ENCODE measurements at regions not wholly inside any gene's neighbourhood (a gene's known extent, or its start where the extent isn't known, plus 50 kb on each side); places are given as distances from the start of the nearest gene placed in this dataset.

DNA sequence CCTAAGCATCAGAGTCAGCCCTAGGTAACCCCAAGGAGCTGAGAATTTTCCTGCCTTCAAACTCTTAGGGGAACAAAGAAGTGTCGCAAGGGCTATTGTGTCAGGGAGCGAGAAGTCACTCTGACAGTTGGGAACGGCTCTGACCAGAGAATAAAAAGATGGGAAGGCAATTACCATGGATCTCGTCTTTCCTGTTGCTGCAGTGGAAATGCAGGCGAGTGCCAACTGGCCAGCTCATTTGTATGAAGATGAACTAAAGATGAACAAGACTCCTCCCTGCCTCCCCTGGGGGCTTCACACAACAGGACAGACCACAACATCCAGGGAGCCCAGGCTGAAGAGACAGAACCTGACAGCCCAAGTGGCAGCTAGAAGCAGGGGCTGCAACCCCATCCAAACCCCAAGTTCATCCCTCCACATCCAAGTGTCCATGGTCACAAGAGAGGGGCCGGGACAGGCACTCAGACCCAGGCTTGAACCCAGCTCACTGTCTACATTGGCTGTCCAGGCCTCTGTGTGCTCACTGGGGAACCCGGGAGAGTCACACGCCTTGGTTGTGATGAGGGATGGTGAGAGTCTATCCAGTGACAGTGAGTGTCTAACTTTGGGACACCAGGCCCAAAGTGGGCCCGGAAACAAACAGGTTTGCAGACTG, 322.4 kb downstream of the BCL11B start:
- no peak for DNase-seq (ENCODE audit: low spot score)
- ATAC-seq: no peak
- intact Hi-C loops (cut with DNase I): no loop called here

- intact Hi-C loops (cut with DNase I): no loop called here
- no peak for ATAC-seq
- no peak for DNase-seq (ENCODE audit: low spot score)
These were observed 321.6 kb downstream of the BCL11B start for GRCh38 chr14:98950353-98950895.

DNA sequence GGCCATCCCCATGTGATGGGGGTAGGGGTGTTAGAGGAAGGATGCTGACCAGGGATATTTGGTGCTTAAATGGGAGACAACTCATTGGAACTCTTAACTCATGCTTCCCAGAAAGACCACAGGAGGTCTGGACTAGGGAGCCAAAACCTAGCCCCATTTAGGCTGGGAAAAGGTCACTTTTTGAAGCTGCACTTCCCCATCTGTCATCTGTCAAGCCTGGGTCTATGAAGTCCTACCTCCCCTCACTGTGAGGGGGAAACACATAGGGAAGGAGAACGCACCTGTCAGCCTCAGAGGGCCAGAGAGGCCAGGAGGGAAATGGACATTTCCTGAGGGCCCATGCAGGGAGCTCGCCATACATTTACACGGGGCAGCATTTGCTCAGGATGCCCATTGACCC, 321.0 kb downstream of the BCL11B start:
- no peak for DNase-seq (ENCODE audit: low spot score)
- intact Hi-C loops (cut with DNase I): no loop called here
- ATAC-seq: no peak

DNA sequence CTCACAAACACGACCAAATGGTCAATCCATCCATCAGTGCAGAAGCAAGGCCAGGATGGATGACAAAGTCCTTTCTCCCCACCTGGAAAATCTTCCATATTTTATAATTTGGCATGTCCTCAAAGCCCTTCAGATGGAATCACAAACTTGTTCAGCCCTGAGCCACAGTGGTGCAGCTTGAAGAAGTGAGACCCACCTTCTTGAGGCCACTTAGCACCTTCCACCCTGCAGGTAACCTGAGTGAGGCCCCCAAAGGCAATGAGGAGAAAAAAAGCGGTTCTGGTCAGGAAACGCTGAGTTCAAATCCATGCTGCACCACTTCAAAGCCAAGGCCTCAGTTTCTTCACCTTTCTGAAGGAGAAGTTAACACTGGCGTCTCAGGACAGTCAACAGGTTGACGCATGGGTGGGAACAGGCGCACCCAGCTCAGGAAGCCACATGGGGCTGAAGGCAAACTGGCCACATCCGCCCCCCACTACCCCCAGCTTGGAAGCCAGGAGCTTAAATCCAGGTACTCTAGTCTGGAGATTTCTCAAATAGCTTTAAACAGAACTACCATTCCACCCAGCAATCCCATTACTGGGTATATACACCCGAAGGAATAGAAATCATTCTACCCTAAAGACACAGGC, 320.4 kb downstream of the BCL11B start:
- no peak for DNase-seq (ENCODE audit: low spot score)
- intact Hi-C loops (cut with DNase I): no loop called here
- ATAC-seq: no peak

DNA sequence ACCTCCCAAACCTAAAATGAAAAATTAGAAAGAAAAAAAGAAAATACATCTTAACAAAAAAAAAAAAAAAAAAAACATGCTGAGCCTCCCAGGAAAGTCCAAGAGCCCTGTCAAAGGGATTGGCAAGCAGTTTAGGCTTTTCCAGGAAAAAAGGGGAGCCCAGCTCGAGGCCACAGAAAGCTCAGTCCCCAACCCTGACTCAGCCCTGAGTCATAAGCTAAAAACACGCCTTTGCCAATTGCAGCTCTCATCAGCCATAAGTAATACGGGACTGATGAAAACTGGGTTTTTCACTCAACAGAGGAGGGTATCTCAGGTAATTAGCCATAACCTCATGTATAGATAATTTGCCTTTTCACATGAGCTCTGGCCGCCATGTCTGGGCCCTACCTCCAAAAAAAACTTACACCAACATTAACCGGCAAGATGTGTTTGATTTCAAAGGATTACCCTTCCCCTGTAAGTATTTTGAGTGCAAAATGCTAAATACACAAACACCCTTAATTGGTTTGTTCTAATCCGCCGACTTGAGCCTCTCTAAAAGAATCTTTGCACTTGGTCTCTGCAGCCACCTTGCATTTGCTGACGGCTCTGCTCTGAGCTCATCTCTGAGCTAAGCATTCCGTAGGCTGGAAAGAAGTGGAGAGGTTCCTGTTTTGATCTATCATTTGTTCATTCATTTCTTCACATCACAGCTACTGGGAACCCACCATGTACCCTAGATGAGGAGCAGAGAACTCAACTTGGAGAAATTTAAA, 319.2 kb downstream of the BCL11B start:
- intact Hi-C loops (cut with DNase I): no loop called here
- peak; percentile 43 for ATAC-seq
- no peak for DNase-seq (ENCODE audit: low spot score)

GRCh38 chr14:98953551-98954348, 318.2 kb downstream of the BCL11B start:
- ATAC-seq (peak; percentile 61), DNase-seq (ENCODE audit: low spot score) (peak; percentile 71)
- intact Hi-C loops (cut with DNase I): no loop called here

DNA sequence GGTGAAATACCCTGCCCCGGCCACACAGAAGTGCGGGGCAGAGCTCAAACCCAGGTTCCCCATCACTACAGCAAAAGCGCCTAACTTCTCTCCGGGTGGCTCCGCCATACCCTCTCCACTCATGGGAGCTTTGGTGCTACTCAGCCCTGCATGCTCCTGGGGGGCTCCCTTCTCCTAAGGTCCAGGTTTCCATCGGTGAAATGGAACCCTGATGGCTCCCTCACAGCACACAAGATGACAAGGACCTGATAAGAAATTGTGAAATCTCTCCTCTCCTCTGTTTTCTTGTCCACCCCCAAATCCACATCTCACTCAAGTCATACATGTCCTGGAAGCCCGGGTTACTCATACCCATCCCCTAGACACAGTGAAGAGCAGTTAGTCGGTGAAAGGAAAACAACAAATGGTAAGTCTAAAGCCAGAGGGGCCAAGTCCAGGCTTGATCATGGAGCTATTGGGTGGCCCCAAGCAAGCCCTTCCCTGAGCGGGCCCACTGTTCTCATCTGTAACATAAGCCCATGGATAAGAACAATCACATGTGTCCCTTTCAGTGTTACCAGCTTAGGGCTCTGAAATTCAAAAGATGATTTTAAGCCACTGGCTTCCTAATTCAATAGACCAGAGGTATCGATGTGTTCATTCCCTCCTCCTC, 317.5 kb downstream of the BCL11B start:
- DNase-seq (ENCODE audit: low spot score) (no peak), ATAC-seq (no peak)
- intact Hi-C loops (cut with DNase I): no loop called here

GRCh38 chr14:98955036-98955740, 316.8 kb downstream of the BCL11B start:
- ATAC-seq (no peak), DNase-seq (ENCODE audit: low spot score) (no peak)
- intact Hi-C loops (cut with DNase I): no loop called here

DNA sequence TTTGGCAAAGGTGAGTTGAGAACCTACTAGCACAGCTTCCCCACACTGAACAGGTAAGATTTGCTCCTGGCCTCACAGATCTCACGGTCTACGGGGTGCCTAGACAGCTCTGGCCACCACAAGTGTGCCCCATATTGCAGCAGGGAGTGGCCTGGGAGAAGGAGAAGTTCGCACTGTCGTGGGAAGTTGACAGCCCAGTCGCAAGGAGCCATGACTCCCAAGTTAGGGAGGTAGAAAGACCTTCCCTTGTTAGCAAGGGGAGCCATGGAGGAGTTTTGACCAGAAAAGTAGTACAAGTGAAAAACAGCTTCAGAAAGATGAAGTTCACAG, 316.3 kb downstream of the BCL11B start:
- intact Hi-C loops (cut with DNase I): no loop called here
- no peak for ATAC-seq
- DNase-seq (ENCODE audit: low spot score): no peak

DNA sequence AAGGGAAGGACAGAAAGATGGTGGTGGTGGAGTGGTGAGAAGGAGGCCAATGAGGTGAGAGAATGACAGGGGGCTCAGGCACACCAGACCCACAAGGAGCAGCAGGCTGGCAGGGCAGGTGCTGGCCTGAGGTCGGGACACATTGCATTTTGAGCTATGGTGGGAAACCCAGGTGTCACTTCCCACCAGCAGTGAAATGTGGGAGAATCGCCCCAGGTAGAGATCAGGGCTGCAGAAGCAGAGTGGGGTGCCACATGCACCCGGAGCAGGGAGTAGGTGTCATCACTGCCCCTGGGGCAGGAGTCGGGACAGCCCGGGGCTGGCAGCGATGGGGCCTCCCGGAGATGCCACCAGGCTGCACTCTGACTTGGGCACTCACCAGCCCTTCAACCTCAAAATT, 315.8 kb downstream of the BCL11B start:
- intact Hi-C loops (cut with DNase I): no loop called here
- DNase-seq (ENCODE audit: low spot score): no peak
- ATAC-seq: no peak

DNA sequence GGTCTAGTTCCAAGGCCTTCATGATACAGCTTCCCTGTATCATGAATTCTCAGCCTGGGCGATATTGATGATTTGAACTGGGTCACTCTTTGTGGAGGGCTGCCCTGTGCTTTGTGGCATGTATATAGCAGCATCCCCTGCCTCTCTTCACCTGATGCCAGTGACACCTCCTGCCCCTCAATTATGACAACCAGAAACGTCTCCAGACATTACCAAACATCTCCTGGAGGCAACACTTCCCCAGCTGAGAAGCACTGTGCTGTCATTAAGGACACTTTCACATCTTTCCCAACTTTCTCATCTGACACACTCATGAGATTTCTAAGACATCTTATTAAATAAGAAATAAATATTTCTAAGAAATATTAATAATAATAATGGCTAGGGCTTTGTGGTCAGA, 315.3 kb downstream of the BCL11B start:
- intact Hi-C loops (cut with DNase I): no loop called here
- DNase-seq (ENCODE audit: low spot score): no peak
- peak; percentile 9 for ATAC-seq

DNA sequence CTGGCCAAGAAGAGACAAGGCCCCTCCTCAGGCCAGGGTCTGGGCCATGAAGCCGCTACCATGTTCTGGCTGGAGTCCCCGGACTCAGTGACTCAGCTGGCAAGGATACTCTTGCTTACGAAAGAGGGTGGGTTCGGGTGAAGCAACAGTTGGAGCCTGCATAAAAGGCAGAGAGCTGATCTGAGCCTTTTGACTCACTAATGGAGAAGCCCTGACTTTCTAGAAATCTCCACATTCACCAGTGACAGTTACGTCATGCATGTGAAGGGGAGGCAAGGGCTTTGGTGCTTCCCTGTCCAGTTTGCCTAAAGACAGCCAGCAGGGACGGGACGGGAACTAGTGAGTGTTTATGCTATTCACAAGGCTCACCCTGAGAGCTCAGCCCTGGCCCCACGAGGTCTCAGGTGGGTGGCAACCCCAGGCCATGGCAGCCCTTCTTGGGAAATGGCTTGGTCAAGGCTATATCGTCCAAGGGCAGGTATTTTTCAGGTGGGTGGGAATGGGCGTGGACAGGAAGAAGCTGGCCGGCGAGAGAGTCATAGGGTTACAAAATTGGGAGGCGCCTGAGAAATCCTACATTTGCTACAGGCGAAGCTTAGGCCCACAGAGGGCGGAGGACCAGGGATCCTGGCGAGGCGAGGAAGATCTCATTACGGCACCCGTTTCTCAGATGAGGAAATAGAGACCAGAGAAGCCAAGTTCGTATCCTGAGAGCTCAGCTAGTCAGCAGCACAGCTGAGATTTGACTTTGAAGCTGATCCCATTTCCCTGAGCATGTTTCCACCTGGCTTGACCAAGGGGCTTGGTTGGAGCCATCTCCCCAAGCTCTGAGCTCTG, 314.6 kb downstream of the BCL11B start:
- DNase-seq (ENCODE audit: low spot score) (peak; percentile 76), ATAC-seq (peak; percentile 91)
- intact Hi-C loops (cut with DNase I): no loop called here

DNA sequence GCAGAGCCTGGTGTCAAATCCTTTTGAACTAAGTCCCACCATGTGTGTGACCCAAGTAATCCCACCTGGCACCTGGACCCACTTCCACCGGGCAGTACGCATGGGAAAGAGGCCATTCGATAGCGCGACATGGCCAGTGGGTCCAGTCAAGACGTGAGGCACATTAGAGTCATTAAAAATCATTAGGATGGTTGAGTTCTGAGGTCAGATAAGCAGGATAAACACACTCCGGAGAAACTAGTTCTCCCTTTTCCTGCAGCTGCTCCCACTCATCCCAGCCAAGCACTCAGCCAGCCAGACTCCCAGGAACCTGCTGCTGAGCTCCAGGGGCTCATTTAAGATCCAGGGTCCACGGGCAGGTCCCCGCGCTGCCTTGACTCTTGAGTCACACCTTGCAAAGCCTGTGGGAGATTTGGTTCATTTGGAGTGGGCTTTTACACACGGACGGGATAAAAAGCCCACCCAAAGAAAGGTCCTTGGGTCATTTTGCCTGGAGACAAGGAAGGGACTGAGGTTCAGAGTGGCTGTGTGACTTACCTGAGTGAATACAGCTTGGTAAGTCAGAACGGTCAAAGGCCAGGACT, 313.9 kb downstream of the BCL11B start:
- ATAC-seq (no peak), DNase-seq (ENCODE audit: low spot score) (no peak)
- intact Hi-C loops (cut with DNase I): no loop called here

DNA sequence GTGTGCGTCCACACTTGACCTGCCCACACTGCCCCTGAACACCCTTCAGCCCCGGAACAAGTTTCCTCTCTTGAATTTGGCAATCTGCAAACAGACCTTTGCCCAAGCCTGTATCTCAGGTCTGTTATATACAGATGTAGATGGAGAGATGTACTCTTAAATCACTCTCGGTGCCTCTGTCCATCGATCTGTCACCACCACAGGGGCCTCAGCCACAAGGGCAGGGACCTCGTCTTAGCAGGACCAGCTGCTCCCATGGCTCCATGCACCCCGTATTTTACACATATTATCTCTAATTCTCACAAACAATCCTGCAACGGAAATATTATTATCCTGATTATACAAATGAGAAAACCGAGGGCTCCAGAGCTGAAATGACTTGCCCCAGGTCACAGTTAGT, 313.4 kb downstream of the BCL11B start:
- DNase-seq (ENCODE audit: low spot score) (no peak), ATAC-seq (no peak)
- intact Hi-C loops (cut with DNase I): no loop called here

- no peak for DNase-seq (ENCODE audit: low spot score)
- intact Hi-C loops (cut with DNase I): no loop called here
- ATAC-seq: no peak
These were observed 312.6 kb downstream of the BCL11B start for GRCh38 chr14:98959410-98959809.

DNA sequence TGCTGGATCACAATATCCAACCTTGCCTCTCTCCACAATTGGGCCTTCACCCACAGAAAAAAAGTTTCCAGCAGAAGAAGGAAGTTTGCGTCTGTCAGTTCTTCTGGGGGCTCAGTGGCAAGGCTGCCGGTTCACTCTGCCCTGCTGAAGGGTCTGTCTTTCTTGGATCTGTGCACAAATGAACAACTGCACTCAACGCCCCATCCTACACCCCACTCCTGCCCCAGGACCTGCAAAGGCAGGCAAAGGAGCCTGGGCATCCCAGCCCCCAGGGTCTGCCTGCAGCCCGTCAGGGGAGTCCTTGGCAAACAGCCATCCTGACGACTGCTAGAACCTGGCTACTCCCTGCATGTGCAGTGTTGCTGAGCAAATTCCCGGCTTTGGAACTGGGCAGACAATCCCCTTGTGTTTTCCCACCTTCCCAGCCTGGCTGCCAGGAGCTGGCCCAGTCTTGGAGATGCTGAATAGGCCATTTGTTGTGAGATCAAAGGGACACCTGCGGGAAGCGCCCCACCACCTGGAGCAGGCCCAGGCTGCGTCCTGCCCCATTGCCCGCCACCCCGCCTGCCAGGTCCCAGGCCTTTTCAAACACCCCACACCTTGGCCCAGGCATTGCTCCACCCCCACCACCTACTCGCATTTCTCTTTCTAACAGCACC, 311.9 kb downstream of the BCL11B start:
- ATAC-seq (no peak), DNase-seq (ENCODE audit: low spot score) (no peak)
- intact Hi-C loops (cut with DNase I): no loop called here

DNA sequence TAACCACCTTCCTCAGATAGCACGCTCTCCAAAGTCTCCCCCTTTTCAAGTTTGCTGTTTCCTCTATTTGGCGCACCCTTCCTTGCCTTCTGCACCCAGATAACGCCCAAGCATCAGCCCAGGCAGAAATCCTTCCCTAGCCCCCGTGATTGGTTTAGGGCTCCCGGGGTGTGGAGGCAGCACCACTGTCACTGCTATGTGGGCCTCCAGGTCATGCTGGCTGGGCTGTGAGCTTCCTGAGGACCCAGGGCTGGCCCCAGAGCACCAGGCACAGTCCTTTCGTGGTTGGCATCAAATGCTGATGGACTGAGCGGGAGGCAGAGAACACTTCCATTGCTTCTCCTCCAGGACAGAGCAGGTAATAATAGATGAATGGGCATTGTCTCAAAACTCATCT, 311.4 kb downstream of the BCL11B start:
- DNase-seq (ENCODE audit: low spot score): no peak
- no peak for ATAC-seq
- intact Hi-C loops (cut with DNase I): no loop called here
